ENCODE measurements at regions not wholly inside any gene's neighbourhood (a gene's known extent, or its start where the extent isn't known, plus 50 kb on each side); places are given as distances from the start of the nearest gene placed in this dataset.

GRCh38 chr5:143880178-143880577 lies 68.2 kb downstream of the HMHB1 start:
- TF ChIP-seq CTCF (IDR thresholded peaks at IDR 0.05; ENCODE audit: low read depth, low read length, missing control alignments) = no peak
- no peak overlapping the region for H3K4me3 ChIP-seq (ENCODE audit: low read depth, low read length)
- no peak for DNase-seq (ENCODE audit: low read depth)

- TF ChIP-seq CTCF (IDR thresholded peaks at IDR 0.05; ENCODE audit: low read depth, low read length, missing control alignments) = no peak
- no peak for DNase-seq (ENCODE audit: low read depth)
- no peak overlapping the region for H3K4me3 ChIP-seq (ENCODE audit: low read depth, low read length)
Observed at GRCh38 chr5:143882520-143882919, 70.6 kb downstream of the HMHB1 start.

- TF ChIP-seq CTCF (IDR thresholded peaks at IDR 0.05; ENCODE audit: low read depth, low read length, missing control alignments) = no peak
- no peak for DNase-seq (ENCODE audit: low read depth)
- H3K4me3 ChIP-seq (ENCODE audit: low read depth, low read length) = no peak overlapping the region
Observed at GRCh38 chr5:143886096-143886495, 74.1 kb downstream of the HMHB1 start.

GRCh38 chr5:143886651-143887638 lies 75.0 kb downstream of the HMHB1 start:
- no peak for TF ChIP-seq CTCF (IDR thresholded peaks at IDR 0.05; ENCODE audit: low read depth, low read length, missing control alignments)
- no peak overlapping the region for H3K4me3 ChIP-seq (ENCODE audit: low read depth, low read length)
- no peak for DNase-seq (ENCODE audit: low read depth)

- H3K4me3 ChIP-seq (ENCODE audit: low read depth, low read length) = no peak overlapping the region
- DNase-seq (ENCODE audit: low read depth) = no peak
- TF ChIP-seq CTCF (IDR thresholded peaks at IDR 0.05; ENCODE audit: low read depth, low read length, missing control alignments) = no peak
Observed at GRCh38 chr5:143887903-143888665, 76.1 kb downstream of the HMHB1 start.

GRCh38 chr5:143888912-143889311 lies 77.0 kb downstream of the HMHB1 start:
- no peak for TF ChIP-seq CTCF (IDR thresholded peaks at IDR 0.05; ENCODE audit: low read depth, low read length, missing control alignments)

More at GRCh38 chr5:143888912-143889311, 77.0 kb downstream of the HMHB1 start:
- no peak overlapping the region for H3K4me3 ChIP-seq (ENCODE audit: low read depth, low read length)
- DNase-seq (ENCODE audit: low read depth) = no peak
